ENCODE measurements at regions not wholly inside any gene's neighbourhood (a gene's known extent, or its start where the extent isn't known, plus 50 kb on each side); places are given as distances from the start of the nearest gene placed in this dataset.
"Not testable (repeated sequence)": the region's sequence is repeated elsewhere in the genome, so short reads cannot be mapped to it uniquely, and the experiment has no call there.

- no peak for DNase-seq (ENCODE audit: low read depth)
Observed at GRCh38 chr2:129377078-129377469, 602.4 kb upstream of the RAB6C start.

- DNase-seq (ENCODE audit: low read depth), result no peak
Observed at GRCh38 chr2:129378186-129378585, 601.3 kb upstream of the RAB6C start.

- no peak for DNase-seq (ENCODE audit: low read depth)
Observed at GRCh38 chr2:129379411-129379810, 600.1 kb upstream of the RAB6C start.

- no peak for DNase-seq (ENCODE audit: low read depth)
Observed at GRCh38 chr2:129381789-129382188, 597.7 kb upstream of the RAB6C start.

GRCh38 chr2:129388870-129389269 lies 590.6 kb upstream of the RAB6C start:
- DNase-seq (ENCODE audit: low read depth), result no peak

GRCh38 chr2:129393816-129394215 lies 585.6 kb upstream of the RAB6C start:
- no peak for DNase-seq (ENCODE audit: low read depth)

GRCh38 chr2:129396980-129397599 lies 582.4 kb upstream of the RAB6C start:
- no peak for DNase-seq (ENCODE audit: low read depth)

GRCh38 chr2:129400826-129401225 lies 578.6 kb upstream of the RAB6C start:
- no peak for DNase-seq (ENCODE audit: low read depth)

- DNase-seq (ENCODE audit: low read depth), result no peak
Observed at GRCh38 chr2:129402076-129402475, 577.4 kb upstream of the RAB6C start.

GRCh38 chr2:129404000-129404685 lies 575.3 kb upstream of the RAB6C start:
- DNase-seq (ENCODE audit: low read depth), result no peak

- no peak for DNase-seq (ENCODE audit: low read depth)
Observed at GRCh38 chr2:129408570-129408969, 570.9 kb upstream of the RAB6C start.

GRCh38 chr2:129417041-129417440 lies 562.4 kb upstream of the RAB6C start:
- not testable (repeated sequence) for DNase-seq (ENCODE audit: low read depth)

- no peak for DNase-seq (ENCODE audit: low read depth)
Observed at GRCh38 chr2:129422028-129422427, 557.4 kb upstream of the RAB6C start.

GRCh38 chr2:129428086-129428660 lies 551.3 kb upstream of the RAB6C start:
- no peak for DNase-seq (ENCODE audit: low read depth)

GRCh38 chr2:129430911-129431310 lies 548.6 kb upstream of the RAB6C start:
- DNase-seq (ENCODE audit: low read depth), result no peak

GRCh38 chr2:129431881-129432280 lies 547.6 kb upstream of the RAB6C start:
- DNase-seq (ENCODE audit: low read depth), result no peak

GRCh38 chr2:129436809-129437208 lies 542.7 kb upstream of the RAB6C start:
- no peak for DNase-seq (ENCODE audit: low read depth)

GRCh38 chr2:129437725-129438124 lies 541.7 kb upstream of the RAB6C start:
- DNase-seq (ENCODE audit: low read depth), result no peak

GRCh38 chr2:129438501-129439057 lies 540.9 kb upstream of the RAB6C start:
- DNase-seq (ENCODE audit: low read depth), result no peak

- DNase-seq (ENCODE audit: low read depth), result no peak
Observed at GRCh38 chr2:129439406-129440302, 539.8 kb upstream of the RAB6C start.

GRCh38 chr2:129441610-129442009 lies 537.9 kb upstream of the RAB6C start:
- no peak for DNase-seq (ENCODE audit: low read depth)

GRCh38 chr2:129443235-129443864 lies 536.1 kb upstream of the RAB6C start:
- no peak for DNase-seq (ENCODE audit: low read depth)
